ENCODE measurements at regions not wholly inside any gene's neighbourhood (a gene's known extent, or its start where the extent isn't known, plus 50 kb on each side); places are given as distances from the start of the nearest gene placed in this dataset.
A peak's percentile ranks its signal among the peaks of the same experiment; 100 is the strongest.

GRCh38 chr20:40977218-40977617 is 51.4 kb upstream of the TOP1 start:
- in situ Hi-C loops (cut with HindIII; ENCODE audit: extremely low pct_ligation_motif_present, low pct_unique_long_range_greater_than_20kb), result no loop called here
- H3K4me2 ChIP-seq (ENCODE audit: low read depth, low read length), result no peak overlapping the region
- H3K4me3 ChIP-seq (replicated peaks in 1 of 3; ENCODE audit: insufficient read depth in 1 of 3, low read depth in 2 of 3, low read length in 3 of 3), result no peak overlapping the region
- intact Hi-C loops (cut with micrococcal nuclease; ENCODE audit: unreplicated experiment), result no loop called here
- H4K20me1 ChIP-seq (ENCODE audit: insufficient read depth, low read length), result no peaks in the 10 kb centered on the region
- no peak overlapping the region for H3K9ac ChIP-seq (ENCODE audit: insufficient read depth, low read depth, low read length)
- DNase-seq (ENCODE audit: low spot score) (no peak), FAIRE-seq (no peak), ATAC-seq (no peak)
- no peaks in the 10 kb centered on the region for H3K27me3 ChIP-seq (ENCODE audit: control insufficient read depth in 1 of 2, insufficient read depth in 2 of 2, low read length in 2 of 2)
- no peak overlapping the region for H3K27ac ChIP-seq (ENCODE audit: extremely low read length, insufficient read depth, low read length)
- ChIA-PET POLR2A (no interaction called here), CTCF (ENCODE audit: low intra/inter-chr PET ratio, low total read pairs) (no interaction called here)
- H3K79me2 ChIP-seq (ENCODE audit: insufficient read depth, low read length), result no peaks in the 10 kb centered on the region
- TF ChIP-seq NR3C1 (CRISPR knock-in tag; IDR thresholded peaks at IDR 0.05), result no peak
- TF ChIP-seq DR1 (CRISPR knock-in tag; IDR thresholded peaks at IDR 0.05), result no peak
- no peak for TF ChIP-seq HNRNPH1 (optimal IDR thresholded peaks at IDR 0.05; ENCODE audit: low read depth, low read length)
- TF ChIP-seq NAIF1 (CRISPR knock-in tag; IDR thresholded peaks at IDR 0.05; ENCODE audit: borderline replicate concordance), result no peak
- no peak for TF ChIP-seq ATRX (CRISPR knock-in tag; IDR thresholded peaks at IDR 0.05; ENCODE audit: borderline replicate concordance)
- no peak for TF ChIP-seq SMAD1 (CRISPR knock-in tag; IDR thresholded peaks at IDR 0.05; ENCODE audit: borderline replicate concordance, low read depth)
- no peak for TF ChIP-seq ZNF572 (CRISPR knock-in tag; IDR thresholded peaks at IDR 0.05)
- no peak for TF ChIP-seq MEIS2 (CRISPR knock-in tag; IDR thresholded peaks at IDR 0.05)
- TF ChIP-seq ZNF780A (CRISPR knock-in tag; IDR thresholded peaks at IDR 0.05), result no peak
- H2AFZ ChIP-seq (ENCODE audit: low read length), result no peak overlapping the region
- no peaks in the 10 kb centered on the region for H3K36me3 ChIP-seq (replicated peaks in 1 of 2; ENCODE audit: control insufficient read depth in 1 of 2, insufficient read depth in 2 of 2, low read length in 2 of 2)
- no peaks in the 10 kb centered on the region for H3K4me1 ChIP-seq (ENCODE audit: insufficient read depth, low read length)
- BruUV-seq (replicated peaks), result no TSS peak
- peaks cover 7% of the 10 kb centered on the region; the same call in 1 of the 2 replicates for H3K9me3 ChIP-seq (ENCODE audit: low read length)

- FAIRE-seq, result no peak
- Histone ChIP-seq H3K27me3 (ENCODE audit: control insufficient read depth in 1 of 2, insufficient read depth in 2 of 2, low read length in 2 of 2) (no peaks in the 10 kb centered on the region), H3K4me1 (ENCODE audit: insufficient read depth, low read length) (no peaks in the 10 kb centered on the region), H3K9me3 (ENCODE audit: low read length) (peaks cover 7% of the 10 kb centered on the region; the same call in 1 of the 2 replicates), H4K20me1 (ENCODE audit: insufficient read depth, low read length) (no peaks in the 10 kb centered on the region), H3K4me2 (ENCODE audit: low read depth, low read length) (no peak overlapping the region), H3K27ac (ENCODE audit: extremely low read length, insufficient read depth, low read length) (no peak overlapping the region), H3K4me3 (replicated peaks in 1 of 3; ENCODE audit: insufficient read depth in 1 of 3, low read depth in 2 of 3, low read length in 3 of 3) (no peak overlapping the region), H3K36me3 (replicated peaks in 1 of 2; ENCODE audit: control insufficient read depth in 1 of 2, insufficient read depth in 2 of 2, low read length in 2 of 2) (no peaks in the 10 kb centered on the region), H3K79me2 (ENCODE audit: insufficient read depth, low read length) (no peaks in the 10 kb centered on the region), H3K9ac (ENCODE audit: insufficient read depth, low read depth, low read length) (no peak overlapping the region), H2AFZ (ENCODE audit: low read length) (no peak overlapping the region)
- POLR2A ChIA-PET, result no interaction called here
- in situ Hi-C loops (cut with HindIII; ENCODE audit: extremely low pct_ligation_motif_present, low pct_unique_long_range_greater_than_20kb) (no loop called here), intact Hi-C loops (cut with micrococcal nuclease; ENCODE audit: unreplicated experiment) (no loop called here)
- TF ChIP-seq, protein P1, sequence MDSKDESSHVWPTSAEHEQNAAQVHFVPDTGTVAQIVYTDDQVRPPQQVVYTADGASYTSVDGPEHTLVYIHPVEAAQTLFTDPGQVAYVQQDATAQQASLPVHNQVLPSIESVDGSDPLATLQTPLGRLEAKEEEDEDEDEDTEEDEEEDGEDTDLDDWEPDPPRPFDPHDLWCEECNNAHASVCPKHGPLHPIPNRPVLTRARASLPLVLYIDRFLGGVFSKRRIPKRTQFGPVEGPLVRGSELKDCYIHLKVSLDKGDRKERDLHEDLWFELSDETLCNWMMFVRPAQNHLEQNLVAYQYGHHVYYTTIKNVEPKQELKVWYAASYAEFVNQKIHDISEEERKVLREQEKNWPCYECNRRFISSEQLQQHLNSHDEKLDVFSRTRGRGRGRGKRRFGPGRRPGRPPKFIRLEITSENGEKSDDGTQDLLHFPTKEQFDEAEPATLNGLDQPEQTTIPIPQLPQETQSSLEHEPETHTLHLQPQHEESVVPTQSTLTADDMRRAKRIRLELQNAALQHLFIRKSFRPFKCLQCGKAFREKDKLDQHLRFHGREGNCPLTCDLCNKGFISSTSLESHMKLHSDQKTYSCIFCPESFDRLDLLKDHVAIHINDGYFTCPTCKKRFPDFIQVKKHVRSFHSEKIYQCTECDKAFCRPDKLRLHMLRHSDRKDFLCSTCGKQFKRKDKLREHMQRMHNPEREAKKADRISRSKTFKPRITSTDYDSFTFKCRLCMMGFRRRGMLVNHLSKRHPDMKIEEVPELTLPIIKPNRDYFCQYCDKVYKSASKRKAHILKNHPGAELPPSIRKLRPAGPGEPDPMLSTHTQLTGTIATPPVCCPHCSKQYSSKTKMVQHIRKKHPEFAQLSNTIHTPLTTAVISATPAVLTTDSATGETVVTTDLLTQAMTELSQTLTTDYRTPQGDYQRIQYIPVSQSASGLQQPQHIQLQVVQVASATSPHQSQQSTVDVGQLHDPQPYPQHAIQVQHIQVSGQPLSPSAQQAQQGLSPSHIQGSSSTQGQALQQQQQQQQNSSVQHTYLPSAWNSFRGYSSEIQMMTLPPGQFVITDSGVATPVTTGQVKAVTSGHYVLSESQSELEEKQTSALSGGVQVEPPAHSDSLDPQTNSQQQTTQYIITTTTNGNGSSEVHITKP (CRISPR knock-in tag; IDR thresholded peaks at IDR 0.05; ENCODE audit: low read depth), result no peak
- TF ChIP-seq ZNF160 (CRISPR knock-in tag; IDR thresholded peaks at IDR 0.05), result 0 out of 2 replicates have a peak, but pooled peaks have one; percentile 1
- WGBS (ENCODE audit: low lambda C conversion rate), result 15% methylated on average over 3 of the region's 3 CpGs
- CTCF ChIA-PET (ENCODE audit: low intra/inter-chr PET ratio, low total read pairs), result no interaction called here
- DNase-seq (ENCODE audit: low spot score), result no peak
- ATAC-seq, result no peak
- no TSS peak for BruUV-seq (replicated peaks)
Measured at GRCh38 chr20:40978761-40979160, 49.9 kb upstream of the TOP1 start.
